GM19239 (cell line): ENCODE measurements at regions not wholly inside any gene's neighbourhood (a gene's known extent, or its start where the extent isn't known, plus 50 kb on each side); places are given as distances from the start of the nearest gene placed in this dataset.

Source experiments
- DNase-seq: peaks from one replicate; pipeline ENCODE4 v3.0.0; 2011; ENCODE audit warnings: low spot score; ENCODE audit not compliant: insufficient read length
- FAIRE-seq: peaks from 2 replicates; lab custom pipeline; 2011; peaks lifted over from hg19 to GRCh38; lab: Jason Lieb, UNC

GRCh38 chr2:13876491-13877037, 756.0 kb upstream of the LRATD1 start:
- DNase-seq (no peak), FAIRE-seq (no peak)

GRCh38 chr2:13877571-13877970, 754.9 kb upstream of the LRATD1 start:
- DNase-seq (no peak), FAIRE-seq (no peak)

DNA sequence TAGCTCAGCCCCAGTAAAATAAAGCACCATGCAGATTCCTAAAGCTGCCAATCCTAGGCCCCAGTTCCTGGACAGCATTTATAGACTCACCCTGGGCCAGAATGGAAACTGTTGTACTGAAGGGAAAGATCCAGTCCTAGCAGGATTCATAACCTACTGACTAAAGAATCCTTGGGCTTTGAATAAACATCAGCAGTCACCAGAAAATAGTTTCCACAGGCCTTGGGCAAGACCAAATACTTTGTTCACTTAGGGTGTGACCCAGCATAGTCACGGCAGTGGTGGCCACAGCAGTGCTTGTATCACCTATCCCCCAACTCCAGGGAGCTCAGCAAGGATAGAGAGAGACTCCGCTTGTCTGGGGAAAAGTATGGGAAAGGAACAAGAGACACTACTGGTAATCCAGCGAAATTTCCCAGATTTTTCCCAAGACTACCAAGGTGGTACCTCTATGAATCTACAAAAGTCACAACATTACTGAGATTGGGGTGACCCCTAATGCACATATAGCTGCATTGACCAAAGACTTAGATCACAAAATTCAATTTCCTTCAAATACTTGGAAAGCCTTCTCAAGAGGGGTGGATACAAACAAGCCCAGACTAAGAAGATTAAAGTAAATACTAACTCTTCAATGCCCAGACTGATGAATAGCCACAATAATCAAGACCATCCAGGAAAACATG, 748.1 kb upstream of the LRATD1 start:
- no peak for FAIRE-seq
- DNase-seq, result no peak

DNA sequence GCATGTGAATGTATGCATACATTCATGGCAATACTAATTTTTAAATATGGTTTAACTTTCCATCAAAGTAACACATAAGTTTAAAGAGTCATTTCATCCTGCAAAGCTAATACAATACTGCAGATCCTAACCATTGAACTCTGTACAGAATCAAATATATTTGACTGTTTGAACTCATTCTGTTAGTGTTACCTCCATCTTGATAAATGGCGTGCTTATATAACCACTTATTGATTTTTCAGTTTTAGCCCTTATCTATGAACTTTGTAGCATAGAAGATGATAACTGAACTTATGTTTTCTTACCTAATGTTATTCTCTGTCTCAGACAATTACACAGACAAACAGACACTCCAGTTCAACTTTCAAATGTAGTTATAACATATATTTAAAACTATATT, 731.0 kb upstream of the LRATD1 start:
- DNase-seq (no peak), FAIRE-seq (no peak)

DNA sequence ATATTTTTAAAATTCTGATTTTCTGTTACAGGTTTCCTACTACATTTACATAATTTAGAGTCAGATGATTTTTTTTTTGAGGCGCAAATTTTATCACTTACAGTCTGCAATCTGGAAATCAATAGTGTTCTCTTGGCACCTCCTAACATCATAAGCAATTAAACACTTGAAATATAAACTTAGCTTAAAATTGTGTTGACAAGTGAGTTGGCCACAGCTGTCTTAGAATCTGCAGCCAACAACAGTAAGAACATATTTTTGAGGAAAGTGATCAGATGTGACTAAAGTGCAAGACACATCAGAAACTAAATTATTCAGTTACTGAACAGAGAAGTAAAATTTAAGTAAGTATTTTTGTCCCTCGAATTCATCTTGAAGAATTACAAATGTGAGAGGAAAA, 726.7 kb upstream of the LRATD1 start:
- FAIRE-seq (no peak), DNase-seq (no peak)

GRCh38 chr2:13916066-13916465, 716.5 kb upstream of the LRATD1 start:
- DNase-seq, result no peak
- no peak for FAIRE-seq

GRCh38 chr2:13917958-13918357, 714.6 kb upstream of the LRATD1 start:
- DNase-seq (no peak), FAIRE-seq (no peak)

GRCh38 chr2:13919981-13920382, 712.5 kb upstream of the LRATD1 start:
- FAIRE-seq (no peak), DNase-seq (no peak)

- DNase-seq (no peak), FAIRE-seq (no peak)
These were observed 711.3 kb upstream of the LRATD1 start for GRCh38 chr2:13921245-13921644.

DNA sequence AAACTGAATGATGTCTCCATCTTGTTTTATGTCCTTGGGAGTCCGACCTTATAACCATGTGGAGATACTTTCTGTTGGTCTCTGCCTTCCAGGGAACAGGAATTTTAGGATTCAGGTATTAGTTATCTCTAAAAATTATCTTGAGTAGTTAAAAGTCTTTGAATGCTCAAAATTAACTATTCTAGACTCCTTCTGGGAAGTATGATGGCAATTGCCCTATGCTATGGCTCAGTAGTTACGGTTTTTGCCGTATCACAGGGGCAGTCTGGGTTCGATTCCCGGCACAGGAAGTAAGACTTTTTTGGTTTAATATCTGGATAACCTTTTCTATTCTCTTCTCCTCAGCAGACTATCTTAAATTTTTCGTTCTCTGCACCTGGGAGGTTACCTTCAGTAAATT, 708.7 kb upstream of the LRATD1 start:
- FAIRE-seq (no peak), DNase-seq (no peak)

GRCh38 chr2:13942111-13942510, 690.4 kb upstream of the LRATD1 start:
- FAIRE-seq (no peak), DNase-seq (no peak)

DNA sequence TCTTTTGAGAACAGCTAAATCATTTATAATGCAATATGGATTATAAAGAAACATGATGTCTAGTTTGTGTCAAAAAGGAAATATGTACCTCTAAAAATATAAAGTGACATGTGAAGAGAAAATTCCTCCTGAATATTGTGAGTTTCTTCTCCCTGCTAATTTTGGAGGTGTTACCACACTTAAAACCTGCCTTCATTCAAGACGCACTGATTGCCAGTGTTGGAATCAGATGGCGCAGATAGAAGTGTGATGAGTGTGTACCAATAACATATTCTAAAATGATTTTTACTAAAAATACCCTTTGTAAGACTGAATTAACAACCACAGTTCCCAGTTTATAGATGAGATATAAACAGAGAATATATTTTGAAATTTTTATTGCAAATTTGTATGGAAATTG, 681.8 kb upstream of the LRATD1 start:
- FAIRE-seq (no peak), DNase-seq (no peak)

GRCh38 chr2:13968811-13969210, 663.7 kb upstream of the LRATD1 start:
- FAIRE-seq, result no peak

DNA sequence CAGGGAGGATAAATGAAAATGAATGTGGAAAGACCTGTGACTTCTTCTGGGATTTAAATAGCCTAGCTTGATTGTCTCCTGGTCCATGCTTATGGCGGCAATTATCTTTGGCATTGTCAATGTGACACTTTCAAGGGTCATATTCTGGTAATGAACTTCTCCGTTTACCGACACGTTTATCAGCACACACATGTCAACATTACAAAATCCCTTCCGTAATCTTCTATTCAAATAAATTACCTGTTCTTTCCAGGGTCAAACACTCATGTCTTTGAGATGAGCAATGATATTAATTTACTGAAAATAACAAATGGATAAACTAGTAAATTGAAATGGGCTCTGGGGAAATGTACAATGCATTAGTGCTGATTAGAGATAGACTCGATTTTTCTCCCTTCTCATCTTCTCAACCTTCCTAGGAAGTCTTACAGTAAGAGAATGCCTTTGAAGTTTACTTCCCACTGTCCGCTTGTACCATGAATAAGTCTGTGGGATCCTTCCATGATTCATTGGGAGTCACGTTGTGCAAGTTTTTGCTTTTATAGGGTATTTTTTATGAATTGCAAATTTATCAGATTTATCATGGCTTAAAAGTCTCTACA, 646.3 kb upstream of the LRATD1 start:
- DNase-seq (no peak), FAIRE-seq (no peak)

More at GRCh38 chr2:13968811-13969210, 663.7 kb upstream of the LRATD1 start:
- DNase-seq, result no peak

- FAIRE-seq, result no peak
- no peak for DNase-seq
These were observed 636.0 kb upstream of the LRATD1 start for GRCh38 chr2:13996527-13996926.

- FAIRE-seq, result no peak
- DNase-seq, result no peak
These were observed 621.3 kb upstream of the LRATD1 start for GRCh38 chr2:14011190-14011589.

DNA sequence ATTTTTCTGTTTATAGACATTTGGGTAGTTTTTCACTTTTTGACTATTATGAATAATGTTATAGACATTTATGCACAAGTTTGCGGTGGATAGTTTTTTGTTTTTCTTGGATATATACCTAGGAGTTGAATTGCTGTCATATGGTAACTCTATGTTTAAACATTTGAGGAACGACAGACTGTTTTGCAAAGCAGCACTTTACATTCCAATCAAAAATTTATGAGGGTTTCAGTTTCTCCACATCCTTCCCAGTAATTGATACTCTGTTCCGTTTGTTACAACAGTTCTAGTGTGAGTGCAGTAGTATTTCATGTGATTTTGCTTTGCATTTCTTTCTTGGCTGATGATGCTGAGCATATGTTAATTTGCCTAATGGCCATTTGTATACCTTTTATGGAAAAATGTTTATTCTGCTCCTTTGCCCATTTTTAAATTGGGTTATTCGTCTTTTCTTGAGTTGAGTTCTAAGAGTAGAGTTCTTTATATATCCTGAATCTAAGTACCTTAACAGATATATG, 617.3 kb upstream of the LRATD1 start:
- DNase-seq (no peak), FAIRE-seq (no peak)

DNA sequence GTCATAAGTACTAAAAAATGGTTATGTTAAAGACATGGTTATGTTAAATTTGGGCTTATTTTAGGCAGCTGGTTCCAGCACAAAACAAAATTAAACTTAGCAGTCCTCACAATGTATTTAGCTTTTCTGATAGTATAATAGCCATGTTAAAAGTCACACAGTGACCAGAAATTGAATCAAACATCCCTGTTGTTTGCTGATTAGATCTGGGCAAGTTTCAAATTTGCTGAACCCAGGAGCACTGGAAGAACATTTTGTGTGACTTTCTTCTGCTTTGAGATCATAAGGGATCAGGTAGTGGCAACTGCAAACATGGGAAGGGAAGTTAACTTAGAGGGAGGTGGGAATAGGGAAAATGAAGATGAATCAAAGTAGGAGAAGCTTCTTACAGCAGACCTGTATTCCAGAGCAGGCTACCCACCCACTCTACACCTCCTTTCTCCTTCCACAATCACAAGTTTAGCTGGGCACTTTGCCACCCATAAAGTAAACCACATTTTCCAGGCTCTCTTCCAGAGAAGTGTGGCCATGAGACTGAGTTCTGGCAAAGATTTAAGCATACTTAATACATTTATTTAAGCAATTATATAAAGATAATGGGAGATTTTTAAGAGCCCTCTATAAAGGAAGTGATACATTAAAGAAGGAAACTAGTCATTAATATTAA, 616.1 kb upstream of the LRATD1 start:
- DNase-seq, result no peak

GRCh38 chr2:14018620-14019019, 613.9 kb upstream of the LRATD1 start:
- FAIRE-seq, result no peak
- DNase-seq, result no peak

More for the DNA sequence above, 616.1 kb upstream of the LRATD1 start:
- no peak for FAIRE-seq

DNA sequence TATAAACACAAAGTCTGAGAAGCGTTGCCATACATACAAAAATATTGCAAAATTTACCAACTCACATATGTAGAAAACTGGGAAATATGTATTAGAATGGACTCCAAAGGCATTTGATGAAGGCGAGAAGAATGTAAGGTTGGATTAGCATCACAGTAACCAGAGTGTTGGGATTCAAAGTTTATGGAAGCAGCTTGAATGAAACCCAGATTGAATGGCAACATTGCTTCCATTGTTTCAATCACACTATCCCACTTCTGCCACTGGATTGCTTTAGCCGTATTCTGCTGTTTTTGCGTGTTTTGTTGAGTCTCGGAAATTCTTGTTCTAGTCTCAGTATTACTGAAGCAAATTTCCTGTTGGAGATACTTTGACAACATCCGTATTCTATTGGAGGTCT, 609.0 kb upstream of the LRATD1 start:
- FAIRE-seq (no peak), DNase-seq (no peak)

GRCh38 chr2:14039134-14039533, 593.4 kb upstream of the LRATD1 start:
- FAIRE-seq (no peak), DNase-seq (no peak)
